COR-L47 (cell line): ENCODE measurements at regions not wholly inside any gene's neighbourhood (a gene's known extent, or its start where the extent isn't known, plus 50 kb on each side); places are given as distances from the start of the nearest gene placed in this dataset.
"Not testable (repeated sequence)": the region's sequence is repeated elsewhere in the genome, so short reads cannot be mapped to it uniquely, and the experiment has no call there.

ENCODE experiments used
- DNase-seq: peaks from one replicate; lab custom pipeline; 2025; lab: John Stamatoyannopoulos, UW

DNA sequence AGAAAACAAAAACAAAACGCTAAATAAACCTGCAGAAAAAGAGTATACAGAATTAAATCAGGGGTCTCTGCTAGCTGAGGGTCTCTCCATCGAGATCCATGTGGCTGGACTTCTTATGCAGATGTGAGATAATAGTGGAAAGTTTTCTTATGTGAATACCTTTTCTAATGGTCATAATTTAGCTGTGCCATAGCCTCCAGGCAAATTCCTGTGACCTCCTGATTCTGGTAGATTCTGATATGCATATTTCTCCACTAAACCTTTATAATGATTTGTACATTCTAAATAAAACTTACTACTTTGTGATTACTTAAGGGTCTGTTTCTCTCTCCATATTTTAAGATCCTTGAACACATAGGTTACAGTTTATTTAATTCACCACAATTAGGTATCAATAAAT is 1002.6 kb downstream of the GALC start:
- DNase-seq = no peak

DNA sequence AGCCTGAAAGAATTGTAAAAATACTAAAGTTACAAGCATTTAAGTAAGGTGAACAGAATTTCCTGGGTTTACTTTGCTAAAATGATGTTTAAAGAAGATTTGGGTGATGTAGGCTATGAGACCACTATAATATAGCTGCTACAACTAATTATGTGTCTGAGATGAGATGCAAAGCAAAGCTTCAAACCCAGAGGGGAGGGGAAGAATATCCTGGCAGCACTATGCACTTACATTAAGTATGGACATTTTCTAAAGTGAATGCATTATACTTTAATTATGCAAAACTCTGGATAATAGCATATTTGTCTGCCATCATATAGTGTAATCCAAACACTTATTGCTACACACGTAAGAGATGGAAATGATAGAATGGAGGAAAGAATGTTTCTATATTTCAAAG is 1003.7 kb downstream of the GALC start:
- DNase-seq = no peak

DNA sequence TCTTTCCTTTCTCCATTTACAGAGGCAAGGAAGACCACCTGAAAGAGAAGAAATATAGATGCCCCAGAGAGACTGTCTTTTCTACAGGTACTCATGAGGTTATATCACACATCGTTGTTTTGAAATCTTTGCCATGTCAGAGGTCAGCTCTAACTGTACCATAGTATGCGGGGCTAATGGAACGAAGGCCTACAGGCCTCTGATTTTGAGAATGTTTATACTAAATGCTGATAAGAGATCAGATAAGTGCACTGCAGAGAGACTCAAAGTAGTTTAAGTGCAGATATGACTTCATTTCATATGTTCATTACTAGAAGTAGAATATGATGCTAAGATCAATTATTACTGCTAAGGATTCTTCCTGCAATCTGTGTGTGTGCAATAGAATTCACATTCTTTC is 1005.0 kb downstream of the GALC start:
- no peak for DNase-seq

DNA sequence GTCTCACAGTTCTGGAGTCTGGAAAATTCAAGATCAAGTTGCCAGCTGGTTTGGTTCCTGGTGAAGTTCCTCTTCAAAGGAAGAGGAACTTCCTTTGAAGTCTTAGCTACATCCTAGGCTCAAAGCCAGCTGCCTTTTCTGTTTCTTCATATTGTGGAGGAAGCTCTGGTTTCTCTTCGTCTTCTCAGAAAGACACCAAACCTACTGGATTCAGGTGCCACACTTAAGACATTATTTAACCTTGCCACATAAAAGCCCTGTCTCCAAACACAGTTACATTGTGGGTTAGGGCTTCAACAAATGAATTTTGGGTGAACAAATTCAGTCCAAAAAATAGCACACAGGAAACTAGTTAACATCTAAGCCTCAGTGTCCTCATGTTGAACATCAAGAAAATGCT is 1019.8 kb downstream of the GALC start:
- no peak for DNase-seq

DNA sequence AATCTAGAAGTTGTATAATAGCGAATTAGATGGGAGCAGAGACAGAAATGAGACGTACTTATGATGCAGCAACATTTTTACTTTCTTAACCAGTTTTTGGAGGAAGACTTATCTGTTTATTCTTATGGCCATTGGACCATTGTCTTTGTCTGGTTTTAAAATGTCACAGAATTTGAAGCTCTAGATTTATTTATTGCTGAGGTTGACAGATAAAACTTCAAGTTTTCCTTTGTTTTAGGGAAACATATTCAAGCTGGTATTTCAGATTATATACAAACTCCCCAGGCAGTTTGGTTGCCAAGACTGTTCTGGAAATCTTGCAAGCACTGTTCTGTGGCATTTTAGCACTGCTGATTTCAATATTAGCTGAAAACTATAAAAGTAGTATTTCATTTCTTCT is 1021.7 kb downstream of the GALC start:
- DNase-seq = no peak

DNA sequence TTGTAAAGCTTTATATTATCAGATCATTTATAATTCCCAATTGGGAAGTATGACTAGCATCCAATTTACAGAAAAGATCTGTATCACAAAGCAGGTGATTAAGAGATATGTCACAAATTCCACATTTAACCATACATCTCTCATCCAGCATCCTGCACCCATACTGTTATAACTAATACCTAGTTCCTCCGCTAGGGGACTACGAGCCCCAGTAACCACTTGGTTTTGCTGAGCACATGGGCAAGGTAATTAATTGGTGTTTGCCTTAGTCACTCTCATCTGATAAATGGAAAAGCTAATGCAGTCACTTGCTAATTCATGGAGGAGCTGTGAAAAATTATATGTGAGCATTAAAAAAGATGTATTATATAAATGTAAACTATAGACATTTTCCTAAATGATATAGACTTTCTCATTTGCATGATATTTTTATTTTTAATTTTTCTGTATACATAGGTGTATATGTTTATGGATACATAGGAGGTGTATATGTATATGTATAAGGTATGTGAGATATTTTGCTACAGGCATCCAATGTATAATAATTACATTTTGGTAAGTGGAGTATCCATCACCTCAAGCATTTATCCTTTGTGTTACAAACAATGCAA is 1031.8 kb downstream of the GALC start:
- DNase-seq = no peak

DNA sequence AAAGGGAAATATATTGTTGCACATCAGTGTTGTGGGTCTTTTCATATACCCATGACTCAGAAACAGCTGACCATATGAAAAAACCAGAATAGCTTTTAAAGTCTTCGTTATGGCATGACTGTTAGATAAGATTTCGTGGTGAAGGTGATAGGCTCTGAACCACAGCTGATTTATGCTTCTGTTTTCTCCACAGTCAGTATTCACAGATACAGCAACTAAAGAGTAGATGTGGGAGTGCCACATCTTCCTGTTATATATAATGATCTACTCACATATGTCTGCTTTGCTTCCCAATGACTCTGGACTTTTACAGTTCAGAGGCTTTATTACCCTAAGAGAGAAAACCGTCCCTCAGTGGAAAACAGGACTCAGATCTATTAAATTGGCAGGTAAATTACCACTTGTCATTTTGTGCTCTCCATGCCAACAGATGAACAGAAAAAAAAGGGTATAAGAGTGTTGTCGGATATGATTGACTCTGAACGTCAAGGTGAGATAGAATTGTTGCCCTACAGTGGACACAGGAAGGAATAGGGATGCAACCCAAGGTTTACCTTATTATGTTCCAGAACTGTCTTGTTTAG is 1037.1 kb downstream of the GALC start:
- no peak for DNase-seq

DNA sequence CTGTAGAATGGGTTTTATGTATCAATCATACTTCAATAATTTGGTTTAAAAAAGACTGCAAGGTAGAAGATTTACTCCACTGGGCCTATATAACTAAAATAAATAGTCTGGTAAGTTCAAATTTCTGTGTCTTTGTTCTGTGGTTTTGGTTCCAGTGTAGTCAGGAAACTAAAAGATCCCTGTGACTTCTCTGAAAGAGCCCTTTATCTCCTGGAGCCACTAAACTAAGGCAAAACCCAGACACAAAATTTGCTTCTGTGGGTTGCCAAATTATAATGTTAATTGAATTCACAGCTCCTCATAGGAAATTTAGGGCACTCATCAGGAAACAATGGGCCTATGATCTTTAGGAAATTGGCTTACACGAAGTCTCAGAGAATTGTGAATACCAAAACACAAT is 1038.4 kb downstream of the GALC start:
- no peak for DNase-seq

DNA sequence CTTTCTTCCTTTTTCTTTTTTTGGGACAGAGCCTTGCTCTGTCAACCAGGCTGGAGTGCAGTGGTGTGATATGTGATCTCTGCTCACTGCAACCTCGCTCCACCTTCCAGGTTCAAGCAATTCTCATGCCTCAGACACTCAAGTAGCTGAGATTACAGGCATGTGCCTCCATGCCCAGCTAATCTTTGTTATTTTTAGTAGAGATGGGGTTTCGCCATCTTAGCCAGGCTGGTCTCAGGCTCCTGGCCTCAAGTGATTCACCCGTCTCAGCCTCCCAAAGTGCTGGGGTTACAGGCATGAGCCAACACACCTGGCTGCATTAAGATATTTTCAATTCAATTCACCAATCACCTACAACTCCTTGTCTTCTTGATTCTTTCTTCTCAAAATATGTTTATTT is 1046.5 kb downstream of the GALC start:
- no peak for DNase-seq

DNA sequence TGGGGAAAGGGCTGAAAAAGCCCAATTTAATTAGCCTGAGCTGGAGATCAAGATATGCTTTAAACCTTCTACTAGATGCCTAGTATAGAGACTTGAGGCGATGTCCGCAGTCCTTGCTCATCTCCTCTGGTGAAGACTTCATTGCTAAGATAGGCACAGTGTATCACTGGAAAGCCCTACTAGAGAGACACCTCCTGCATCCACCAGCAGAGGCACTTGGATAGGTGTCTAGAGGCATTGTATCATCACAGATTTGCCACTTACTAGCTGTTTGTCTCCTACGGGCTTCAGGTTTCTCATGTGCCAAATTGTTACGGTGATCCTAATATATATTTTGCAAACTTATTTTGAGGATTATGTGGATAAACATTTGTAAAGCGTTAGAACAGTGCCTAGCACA is 1048.5 kb downstream of the GALC start:
- no peak for DNase-seq

DNA sequence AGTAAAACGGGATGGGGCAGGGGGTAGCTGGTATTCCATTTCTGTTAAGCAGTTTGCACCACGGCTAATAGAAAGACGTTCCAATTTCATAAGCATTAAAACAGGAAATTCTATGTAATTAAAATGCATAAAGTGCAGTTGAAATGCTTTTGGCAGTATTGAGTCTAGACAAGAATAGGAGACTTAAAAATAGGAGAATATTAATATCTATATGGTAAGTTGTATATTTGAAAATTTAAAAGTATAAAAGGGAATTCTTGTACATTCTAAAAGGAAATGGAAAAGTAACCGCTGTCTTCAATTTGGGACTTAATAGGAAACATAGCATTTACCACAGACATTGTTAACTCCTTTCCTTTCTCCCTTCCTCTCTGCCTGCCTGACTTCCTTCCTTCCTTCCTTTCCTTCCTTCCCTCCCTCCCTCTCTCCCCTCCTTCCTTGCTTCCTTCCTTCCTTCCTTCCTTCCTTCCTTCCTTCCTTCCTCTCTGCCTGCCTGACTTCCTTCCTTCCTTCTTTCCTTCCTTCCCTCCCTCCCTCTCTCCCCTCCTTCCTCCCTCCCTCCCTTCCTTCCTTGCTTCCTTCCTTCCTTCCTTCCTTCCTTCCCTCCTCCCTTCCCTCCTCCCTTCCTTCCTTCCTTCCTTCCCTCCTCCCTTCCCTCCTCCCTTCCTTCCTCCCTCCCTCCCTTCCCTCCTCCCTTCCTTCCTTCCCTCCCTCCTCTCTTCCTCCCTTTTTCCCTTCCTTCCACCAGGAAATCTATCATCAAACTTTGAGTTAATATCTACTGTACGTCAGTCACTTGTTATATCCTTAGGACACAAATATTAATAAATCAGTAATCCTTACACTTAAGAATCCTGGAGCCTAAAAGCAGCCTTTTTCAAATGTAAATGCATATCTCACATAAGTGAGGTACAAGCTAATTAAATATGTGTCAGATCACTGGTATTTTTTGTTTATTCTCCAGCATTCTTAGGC is 1049.3 kb downstream of the GALC start:
- DNase-seq = no peak

DNA sequence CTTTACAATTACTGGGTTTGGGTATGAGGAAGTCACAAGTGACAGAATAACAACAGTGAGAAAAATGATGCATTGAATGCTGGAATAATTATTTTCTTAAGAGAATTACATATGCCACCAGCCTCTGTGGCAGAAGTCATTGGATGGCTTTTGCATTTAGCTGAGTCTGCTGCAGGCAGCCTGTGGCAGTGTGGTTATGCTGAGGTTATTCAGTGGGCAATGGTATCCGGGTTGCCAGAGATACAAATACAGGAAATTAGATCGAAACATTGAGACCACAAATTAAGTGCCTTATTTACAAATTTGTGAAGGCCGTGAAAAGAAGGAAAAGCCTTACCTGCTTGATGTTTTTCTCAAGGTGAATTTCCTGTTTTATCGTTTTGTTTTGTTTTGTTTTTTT is 1050.0 kb downstream of the GALC start:
- no peak for DNase-seq

DNA sequence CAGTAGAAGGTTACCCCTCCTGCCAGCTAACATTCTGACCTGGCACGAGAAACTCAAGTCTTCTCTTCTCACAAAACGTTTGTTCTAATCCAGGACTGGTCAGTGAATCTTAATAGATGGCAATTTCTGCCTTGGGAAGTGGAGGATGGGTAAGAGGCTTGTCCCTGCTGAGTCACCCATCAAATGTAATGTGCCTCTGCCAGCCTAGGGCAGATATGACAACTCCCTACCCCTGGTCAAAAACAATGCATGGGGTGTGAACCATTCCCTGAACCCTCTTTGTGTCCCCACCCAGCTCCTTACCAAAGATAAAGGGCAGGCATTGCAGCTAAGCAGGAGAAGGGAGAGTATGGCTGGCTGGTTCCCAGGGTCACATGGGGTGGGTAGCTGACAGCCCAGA is 1052.9 kb downstream of the GALC start:
- no peak for DNase-seq

DNA sequence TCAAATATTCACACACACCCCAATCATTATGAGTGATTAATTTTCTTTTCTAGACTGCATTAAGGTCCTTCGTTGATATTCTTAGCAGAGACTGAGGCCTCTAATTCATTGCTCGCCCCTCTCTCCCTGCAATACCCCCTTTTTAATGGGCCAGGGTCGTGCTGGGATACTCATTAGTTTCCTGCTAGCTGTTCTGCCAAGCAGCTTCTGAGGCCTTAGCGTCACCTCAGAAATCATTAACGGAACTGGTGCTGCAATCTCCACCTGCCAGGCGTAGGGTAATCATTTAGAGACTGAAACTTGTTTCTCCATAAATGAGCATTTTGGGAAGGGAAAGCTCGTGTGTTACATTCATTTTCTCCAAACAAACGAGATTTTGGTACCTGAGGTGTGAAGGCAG is 1054.7 kb downstream of the GALC start:
- no peak for DNase-seq

DNA sequence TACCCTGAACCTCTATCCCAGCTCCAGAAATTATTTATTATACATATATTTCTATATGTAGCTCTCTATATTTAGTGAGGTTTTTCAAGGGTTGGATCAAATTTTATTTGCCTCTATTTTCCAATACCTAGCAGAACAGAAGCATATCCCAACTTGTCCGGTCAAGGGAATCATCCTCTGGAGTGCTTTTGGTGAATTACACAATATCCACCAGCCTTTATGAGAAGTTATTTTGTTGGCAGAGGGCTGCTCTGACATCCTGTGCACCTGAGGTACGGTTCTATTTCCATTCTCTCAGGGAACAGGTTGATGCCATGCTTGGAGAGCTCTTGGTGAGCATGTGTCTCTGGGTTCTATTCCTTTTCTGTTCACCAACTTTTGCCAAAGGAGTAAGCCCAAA is 1056.4 kb downstream of the GALC start:
- no peak for DNase-seq

DNA sequence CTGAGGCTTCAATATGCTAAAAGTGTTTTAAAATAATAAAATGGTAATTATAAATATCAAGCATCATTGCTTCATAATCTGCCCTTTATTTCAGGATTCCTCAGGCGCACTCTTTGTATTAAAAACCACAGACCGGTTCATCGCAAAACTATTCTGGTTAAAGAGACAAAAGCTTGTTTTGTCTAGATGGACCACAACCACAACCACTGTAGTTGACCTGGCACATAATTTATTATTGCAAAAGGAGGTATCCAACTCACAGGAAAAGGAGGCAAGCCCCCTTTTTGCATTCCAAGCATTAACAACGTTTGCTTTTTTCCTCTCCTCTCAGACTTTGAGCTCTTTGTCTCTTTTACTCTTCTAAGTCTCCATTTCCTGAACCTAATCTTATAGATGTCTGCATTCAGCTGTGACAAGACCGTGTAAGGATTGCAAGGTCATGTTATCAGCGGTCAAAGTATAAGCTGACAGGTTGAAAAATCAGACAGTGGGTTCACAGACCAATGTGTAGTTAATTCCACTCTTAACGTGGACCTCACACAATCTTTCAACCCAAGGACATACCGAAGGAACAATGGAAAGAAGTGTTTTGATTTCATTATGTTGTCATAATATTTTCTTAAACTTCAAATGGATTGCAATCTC is 1057.6 kb downstream of the GALC start:
- no peak for DNase-seq

DNA sequence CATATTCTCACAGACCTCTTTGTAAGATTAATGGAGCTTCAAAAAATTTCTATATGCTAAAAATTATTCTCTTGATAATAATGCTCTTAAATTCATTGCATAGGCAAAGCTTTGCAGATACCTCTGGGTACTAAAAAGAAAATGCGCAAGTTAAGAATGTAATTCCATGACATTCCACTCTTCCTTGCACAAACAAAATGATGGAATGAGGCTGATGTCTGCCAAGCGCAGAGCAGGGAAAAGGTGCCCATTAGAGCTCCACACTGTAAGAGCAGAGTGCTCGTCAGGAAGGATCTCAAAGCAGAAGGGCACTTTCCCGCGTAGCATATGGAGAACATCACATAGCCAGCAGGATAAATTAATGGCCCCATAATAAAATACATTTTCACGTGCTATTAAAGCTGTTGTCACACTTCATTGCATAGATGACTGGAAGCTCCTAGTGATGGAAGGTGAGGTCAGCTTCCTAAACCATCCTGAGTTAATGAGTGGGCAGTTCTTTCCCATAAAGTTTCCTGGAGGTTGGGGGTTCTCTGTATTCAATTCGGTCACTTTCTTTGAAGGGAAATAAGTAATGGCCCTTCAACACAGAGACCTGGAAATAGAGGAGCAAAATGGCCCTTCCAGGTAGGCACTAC is 1058.9 kb downstream of the GALC start:
- DNase-seq = no peak

DNA sequence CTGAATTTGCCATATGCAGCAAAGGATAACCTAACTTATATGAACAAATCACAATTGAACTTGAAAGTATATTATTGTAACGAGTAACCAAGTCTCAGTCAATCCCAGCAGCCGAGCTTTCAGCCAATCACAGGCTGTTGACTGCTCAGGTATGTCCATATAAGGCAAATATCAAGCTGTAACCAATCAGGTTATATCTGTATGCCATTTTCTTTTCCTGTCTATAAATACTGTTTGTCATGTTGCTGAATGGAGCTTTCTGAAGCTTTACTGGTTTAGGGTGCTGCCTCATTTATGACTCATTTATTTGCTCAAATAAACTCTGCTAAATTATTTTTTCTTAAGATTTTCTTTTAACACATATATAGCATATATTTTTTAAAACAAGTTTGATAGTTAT is 1059.5 kb downstream of the GALC start:
- DNase-seq = no peak

DNA sequence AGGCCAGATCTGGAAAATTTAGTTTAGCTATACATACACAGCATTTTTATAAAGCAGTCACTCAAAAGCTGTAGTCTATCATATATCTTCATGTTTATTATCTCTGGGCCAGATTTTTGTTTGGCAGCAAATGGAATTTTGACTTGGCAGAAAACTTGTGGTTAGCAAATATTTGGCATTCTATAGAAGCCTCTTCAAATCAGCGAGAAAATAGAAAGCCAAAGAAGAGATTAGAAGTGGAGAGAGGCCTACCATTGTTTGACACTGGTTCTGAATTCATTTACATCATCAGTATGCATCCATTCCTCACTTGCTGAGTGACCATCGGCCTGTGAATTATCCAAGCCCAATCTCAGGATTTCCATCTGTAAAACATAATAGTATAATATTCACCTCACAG is 1077.6 kb downstream of the GALC start:
- DNase-seq = no peak

DNA sequence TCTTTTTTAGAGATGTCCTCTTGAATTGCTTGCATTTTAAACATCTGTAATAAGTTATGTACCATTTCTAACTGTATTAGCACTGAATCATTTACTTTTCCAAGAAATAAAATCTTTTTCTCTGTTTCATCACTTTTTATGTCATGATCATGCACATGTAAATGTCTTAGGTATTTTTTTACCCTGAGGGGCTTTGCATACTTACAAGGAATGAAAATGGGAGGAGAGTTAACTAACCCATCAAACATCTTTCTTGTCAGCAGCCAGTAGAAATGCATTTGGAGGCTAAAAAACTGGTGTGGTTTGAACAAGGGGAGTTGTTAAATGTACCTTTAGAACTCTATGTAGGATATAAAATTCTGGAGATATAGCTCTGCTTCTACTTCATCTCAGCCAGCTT is 1080.3 kb downstream of the GALC start:
- no peak for DNase-seq

DNA sequence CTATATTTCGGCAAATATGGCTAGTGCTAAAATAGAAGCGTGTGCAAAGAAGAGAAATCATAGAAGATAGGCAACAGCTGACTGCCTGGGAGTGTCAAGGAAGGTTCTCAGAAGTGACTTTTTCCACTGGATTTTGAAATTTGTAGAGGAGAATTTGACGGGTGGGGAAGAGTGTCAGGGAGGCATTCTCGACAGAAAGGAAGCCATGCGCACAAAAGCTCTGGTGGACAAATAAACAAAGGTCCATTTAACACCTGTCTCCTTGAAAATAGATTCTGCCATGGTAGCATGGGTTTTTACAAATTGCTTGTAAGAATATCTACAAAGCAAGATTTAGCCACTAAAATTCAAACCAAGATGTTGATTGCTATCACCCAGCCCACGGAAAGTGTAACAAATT is 1081.5 kb downstream of the GALC start:
- no peak for DNase-seq

DNA sequence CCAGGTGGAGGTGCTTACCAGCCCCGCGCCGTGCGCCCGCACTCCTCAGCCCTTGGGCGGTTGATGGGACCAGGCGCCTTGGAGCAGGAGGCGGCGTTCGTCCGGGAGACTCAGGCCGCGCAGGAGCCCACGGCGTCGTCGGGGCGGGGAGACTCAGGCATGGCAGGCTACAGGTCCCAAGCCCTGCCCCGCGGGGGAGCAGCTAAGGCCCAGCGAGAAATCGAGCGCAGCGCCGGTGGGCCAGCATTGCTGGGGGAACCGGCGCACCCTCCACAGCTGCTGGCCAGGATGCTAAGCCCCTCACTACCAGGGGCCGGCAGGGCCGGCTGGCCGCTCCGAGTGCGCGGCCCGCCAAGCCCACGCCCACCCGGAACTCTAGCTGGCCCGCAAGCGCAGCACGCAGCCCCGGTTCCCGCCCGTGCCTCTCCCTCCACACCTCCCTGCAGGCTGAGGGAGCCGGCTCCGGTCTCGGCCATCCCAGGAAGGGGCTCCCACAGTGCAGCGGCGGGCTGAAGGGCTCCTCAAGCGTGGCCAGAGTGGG is 1087.5 kb downstream of the GALC start:
- not testable (repeated sequence) for DNase-seq
